Erythroblast (primary cell): ENCODE measurements at regions not wholly inside any gene's neighbourhood (a gene's known extent, or its start where the extent isn't known, plus 50 kb on each side); places are given as distances from the start of the nearest gene placed in this dataset.

Experiments used
- DNase-seq, 2 experiments: peaks; one replicate each; lab custom pipeline; 2025; lab: John Stamatoyannopoulos, UW
- GATA1 ChIP-seq: IDR thresholded peaks from 2 replicates; pipeline ENCODE4 v1.6.1; 2011; ENCODE audit warnings: low read depth, mild to moderate bottlenecking, control low read depth, low read length, moderate library complexity
- POLR2A ChIP-seq: IDR thresholded peaks from 2 replicates; pipeline ENCODE4 v1.6.1; 2011; ENCODE audit warnings: mild to moderate bottlenecking, low read length

DNA sequence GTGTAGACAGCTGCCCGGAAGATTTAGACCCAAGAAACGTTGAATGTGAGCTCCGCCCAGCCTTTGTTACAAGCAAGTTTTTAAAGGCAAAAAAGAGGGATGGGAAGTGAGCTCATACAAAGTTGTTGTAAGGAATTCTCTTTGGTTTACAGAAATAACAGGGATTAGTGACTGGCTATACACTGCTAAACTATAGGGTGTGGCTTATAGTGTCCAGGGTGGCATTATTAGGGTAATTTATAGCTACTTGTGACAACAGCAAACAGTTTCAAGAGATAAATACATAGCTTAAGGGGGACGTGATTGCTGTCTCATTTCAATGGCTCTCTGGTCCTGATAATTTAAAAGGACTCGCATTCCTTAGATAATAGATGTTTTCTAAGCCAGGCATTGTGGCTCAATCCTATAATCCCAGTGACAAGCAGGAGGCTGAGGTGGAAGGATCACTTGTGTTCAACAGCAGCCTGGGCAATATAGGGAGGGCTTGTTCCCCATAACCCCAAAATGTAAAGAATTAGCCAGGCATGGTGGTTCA lies 66.5 kb upstream of the TGIF1 start:
- TF ChIP-seq GATA1 = no peak
- TF ChIP-seq POLR2A = no peak
- no peak for DNase-seq

GRCh38 chr18:3384664-3385563 lies 65.1 kb upstream of the TGIF1 start:
- TF ChIP-seq POLR2A (no peak), GATA1 (no peak)
- DNase-seq = peak in 1 of 2 experiments; percentile 43

GRCh38 chr18:3388323-3388722 lies 61.6 kb upstream of the TGIF1 start:
- DNase-seq = no peak
- TF ChIP-seq GATA1 (no peak), POLR2A (no peak)

DNA sequence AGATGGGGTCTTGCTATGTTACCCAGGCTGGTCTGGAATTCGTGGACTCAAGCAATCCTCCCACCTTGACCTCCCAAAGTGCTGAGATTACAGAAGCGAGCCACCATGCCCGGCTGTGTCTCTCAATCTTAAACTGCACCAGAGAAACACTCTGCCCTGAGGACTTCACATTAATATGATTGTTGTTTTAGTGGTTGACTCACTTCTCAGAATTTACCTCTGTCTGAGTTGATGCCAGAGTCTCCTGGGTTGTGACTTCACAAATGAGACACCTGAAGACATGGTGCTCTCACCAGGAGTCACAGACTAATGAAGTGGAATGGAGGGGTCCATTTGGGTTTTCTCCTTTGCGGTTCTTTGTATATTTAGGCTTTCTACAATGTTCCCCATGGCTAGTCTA lies 61.0 kb upstream of the TGIF1 start:
- no peak for TF ChIP-seq GATA1
- TF ChIP-seq POLR2A = no peak
- no peak for DNase-seq

- DNase-seq = no peak
- no peak for TF ChIP-seq POLR2A
Observed at GRCh38 chr18:3389977-3390376, 60.0 kb upstream of the TGIF1 start.

DNA sequence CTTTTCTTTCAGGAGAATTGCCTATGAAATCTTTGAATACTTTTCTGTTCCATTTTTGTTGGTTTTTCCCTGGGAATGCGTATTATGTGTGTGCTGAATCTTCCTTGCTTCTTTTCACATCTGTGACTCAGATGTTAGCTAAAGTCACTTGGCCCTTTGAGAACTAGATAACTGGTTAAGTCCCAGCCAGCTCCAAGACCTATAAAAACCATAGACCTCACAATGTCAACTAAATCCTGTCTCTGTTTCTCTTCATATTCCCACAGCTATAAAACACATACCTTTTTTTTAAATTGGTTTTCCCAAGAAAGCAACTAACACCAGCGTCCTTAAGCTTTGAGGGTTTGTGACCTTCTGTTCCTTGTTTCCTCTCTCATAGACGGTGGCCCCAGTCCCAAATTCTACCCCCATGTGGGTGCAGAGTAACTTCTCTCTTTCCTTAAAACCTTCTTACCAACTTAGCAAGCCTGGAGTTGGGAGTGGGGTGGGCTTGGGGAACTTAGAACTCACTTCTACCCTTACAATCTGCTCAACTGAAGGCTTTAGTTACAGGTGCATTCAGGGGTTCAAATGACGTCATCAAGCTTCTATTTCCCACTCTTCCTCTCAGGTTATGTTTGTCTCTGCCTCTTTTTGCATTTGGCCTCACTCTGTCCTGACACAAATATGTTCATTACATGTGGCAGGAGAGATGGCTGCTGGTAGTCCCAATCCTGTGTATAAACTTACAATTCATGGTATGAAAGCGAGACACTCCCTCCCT lies 58.1 kb upstream of the TGIF1 start:
- no peak for DNase-seq
- no peak for TF ChIP-seq POLR2A
- TF ChIP-seq GATA1 = no peak

- TF ChIP-seq GATA1 (no peak), POLR2A (no peak)
- DNase-seq = no peak
Observed at GRCh38 chr18:3392467-3392855, 57.5 kb upstream of the TGIF1 start.

GRCh38 chr18:3394648-3395047 lies 55.3 kb upstream of the TGIF1 start:
- no peak for TF ChIP-seq GATA1
- no peak for TF ChIP-seq POLR2A
- DNase-seq = no peak

DNA sequence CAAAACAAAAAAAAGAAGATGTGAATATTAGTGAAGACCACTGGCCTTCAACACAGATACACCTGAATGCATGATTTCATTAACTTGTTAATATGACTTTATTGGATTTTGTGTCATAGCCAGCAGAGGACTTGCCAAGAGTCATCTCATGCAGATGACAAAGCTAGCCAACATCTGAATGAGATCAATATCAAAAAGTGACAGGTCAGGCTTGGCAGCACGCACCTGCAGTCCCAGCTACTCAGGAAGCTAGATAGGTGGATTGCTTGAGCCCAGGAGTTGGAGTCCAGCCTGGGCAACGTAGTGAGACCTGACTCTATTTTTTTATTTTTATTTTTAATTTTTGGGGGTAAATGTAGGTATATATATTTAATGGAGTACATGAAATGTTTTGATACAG lies 54.5 kb upstream of the TGIF1 start:
- TF ChIP-seq POLR2A (no peak), GATA1 (no peak)

GRCh38 chr18:3397031-3397750 lies 52.8 kb upstream of the TGIF1 start:
- no peak for TF ChIP-seq GATA1
- no peak for TF ChIP-seq POLR2A
- no peak for DNase-seq

More for the DNA sequence above, 54.5 kb upstream of the TGIF1 start:
- no peak for DNase-seq

GRCh38 chr18:3397786-3398185 lies 52.2 kb upstream of the TGIF1 start:
- TF ChIP-seq GATA1 (no peak), POLR2A (no peak)
- no peak for DNase-seq
